Heart right ventricle (tissue), 16 donors: ENCODE measurements at regions not wholly inside any gene's neighbourhood (a gene's known extent, or its start where the extent isn't known, plus 50 kb on each side); places are given as distances from the start of the nearest gene placed in this dataset.

Experiments used
- ATAC-seq, 8 donors: fragments of 200-7000 bp; cut with Tn5 transposase; one replicate each; pipeline ENCODE4 v1.9.1; 2020; ENCODE audit warnings: mild to moderate bottlenecking in 8 of 8, moderate library complexity in 8 of 8, moderate number of reproducible peaks in 1 of 8
- DNase-seq, 2 donors: peaks; one replicate each; pipeline ENCODE4 v3.0.0-alpha.2; 2020
- H3K27ac ChIP-seq, 10 donors: fragments of 200-600 bp; sonication (generic) in 2 of 10; one replicate each; pipeline versions ENCODE4 v1.5.0 to v1.8.0; 2020 to 2022; ENCODE audit warnings: mild to moderate bottlenecking in 3 of 10
- H3K27me3 ChIP-seq, 7 donors: fragments of 200-600 bp; one replicate each; pipeline ENCODE4 v1.8.0; 2021 to 2022; ENCODE audit warnings: mild to moderate bottlenecking in 2 of 7
- H3K36me3 ChIP-seq, 9 donors: fragments of 200-600 bp; sonication (generic) in 1 of 9; one replicate each; pipeline versions ENCODE4 v1.5.0 to v1.8.0; 2020 to 2022; ENCODE audit warnings: mild to moderate bottlenecking in 2 of 9
- H3K4me1 ChIP-seq, 9 donors: fragments of 200-600 bp; sonication (generic) in 1 of 9; one replicate each; pipeline versions ENCODE4 v1.5.0 to v1.8.0; 2020 to 2022; ENCODE audit warnings: mild to moderate bottlenecking in 4 of 9
- H3K4me3 ChIP-seq, 10 donors: fragments of 200-600 bp; sonication (generic) in 2 of 10; one replicate each; pipeline versions ENCODE4 v1.5.0 to v1.8.0; 2020 to 2022; ENCODE audit warnings: mild to moderate bottlenecking in 7 of 10, moderate library complexity in 2 of 10
- H3K9me3 ChIP-seq, 11 donors: fragments of 200-600 bp in 10 of 11; sonication (generic) in 2 of 11; one replicate each; pipeline versions ENCODE4 v1.5.0 to v1.8.0; 2013 to 2022; ENCODE audit warnings: mild to moderate bottlenecking in 2 of 11, control low read depth in 1 of 11, moderate library complexity in 1 of 11
- CTCF ChIP-seq, 9 donors: fragments of 200-600 bp; sonication (generic) in 2 of 9; IDR thresholded peaks; one replicate each; pipeline versions ENCODE4 v1.5.0 to v1.8.0; 2021 to 2022; ENCODE audit warnings: antibody characterized with exemption in 9 of 9, mild to moderate bottlenecking in 5 of 9, moderate library complexity in 1 of 9
- WGBS, 2 donors: extraction: QIAGEN DNeasy Blood & Tissue Kit; methylation state at CpG; one replicate each; pipeline ENCODE4 v1.1.7; 2013; ENCODE audit warnings: inconsistent platforms in 1 of 2; 5-methylcytosine and 5-hydroxymethylcytosine counted together
- intact Hi-C, 10 donors: fragments of 100-400 bp; cut with DNase I; formaldehyde crosslinking; loops; one replicate each; pipeline versions ENCODE4 v1.11.1 to v1.14.2; 2022
- donor health status: Arrhythmogenic right ventricular cardiomyopathy.
- donor health status: ischemic (EF 13 %, LVEDD 7.1; RV severe dilation, severe dysfunction).
- donor health status: healthy with polysubstance abuse.
- donor health status: DM: no; HTN: yes; CAD: no.
- donor health status: DM: no; HTN: no; CAD: no.
- donor health status: ischemic (EF 25% LVEDD 6.9; RV normal size, moderate dysfunction).
- donor health status: ischemic (EF 25% LVEDD 5.7; RV mildly dilated, moderate dysfunction).
- donor health status: healthy.
- donor health status: DM: yes; HTN: yes; CAD: no.
- donor health status: Ischemic cardiomyopathy.
- donor health status: ischemic (EF 35%, LVEDD 5.7; RV mildly dilated, moderate dysfunction).
- donor health status: nonischemic (EF 11% LVEDD 7.7; RV severe dilation, severe dysfunction).
- donor health status: DM: yes; HTN: yes; CAD: no.
- donor health status: PGD.
- donor health status: ischemic (EF 29% LVEDD 5.4; RV normal size, mild dysfunction).
- donor health status: nonischemic (EF 23%, LVEDD 6.1; RV moderate dilation, normal function).

GRCh38 chr2:163066085-163066484 lies 227.5 kb upstream of the KCNH7 start:
- no peak overlapping the region for H3K27ac ChIP-seq
- H3K27me3 ChIP-seq: no peaks in the 10 kb centered on the region
- H3K4me3 ChIP-seq: no peak overlapping the region
- peaks cover 0 to 3% (median 0%) of the 10 kb centered on the region in 11 donors for H3K9me3 ChIP-seq
- no peaks in the 10 kb centered on the region for H3K4me1 ChIP-seq
- TF ChIP-seq CTCF (IDR thresholded peaks at IDR 0.05): no peak
- H3K36me3 ChIP-seq: no peaks in the 10 kb centered on the region
- ATAC-seq (no peak), DNase-seq (no peak)
- intact Hi-C loops: no loop called here

- Histone ChIP-seq H3K4me3 (no peak overlapping the region), H3K27me3 (no peaks in the 10 kb centered on the region), H3K36me3 (no peaks in the 10 kb centered on the region), H3K27ac (no peak overlapping the region), H3K9me3 (peaks cover 0 to 3% (median 0%) of the 10 kb centered on the region in 11 donors), H3K4me1 (no peaks in the 10 kb centered on the region)
- DNase-seq (no peak), ATAC-seq (no peak)
- TF ChIP-seq CTCF (IDR thresholded peaks at IDR 0.05): no peak
- WGBS, 2 donors: 73 to 78% methylated on average over 3 of the region's 3 CpGs
- intact Hi-C loops: no loop called here
Measured at GRCh38 chr2:163062524-163062923, 224.0 kb upstream of the KCNH7 start.

- intact Hi-C loops: no loop called here
- ATAC-seq (no peak), DNase-seq (no peak)
- Histone ChIP-seq H3K27ac (no peak overlapping the region), H3K4me3 (no peak overlapping the region), H3K27me3 (no peaks in the 10 kb centered on the region), H3K36me3 (no peaks in the 10 kb centered on the region), H3K4me1 (no peaks in the 10 kb centered on the region), H3K9me3 (peaks cover 0 to 4% (median 0%) of the 10 kb centered on the region in 11 donors)
- TF ChIP-seq CTCF (IDR thresholded peaks at IDR 0.05): no peak
- 83 to 85% methylated on average over 2 of the region's 2 CpGs for WGBS, 2 donors
Measured at GRCh38 chr2:163046615-163047014, 208.0 kb upstream of the KCNH7 start.

- Histone ChIP-seq H3K27me3 (no peaks in the 10 kb centered on the region), H3K36me3 (no peaks in the 10 kb centered on the region), H3K9me3 (peaks cover 0 to 4% (median 0%) of the 10 kb centered on the region in 11 donors), H3K27ac (no peak overlapping the region), H3K4me3 (no peak overlapping the region), H3K4me1 (no peaks in the 10 kb centered on the region)
- 43 to 46% methylated on average over 2 of the region's 2 CpGs for WGBS, 2 donors
- ATAC-seq: no peak
- intact Hi-C loops: no loop called here
- no peak for DNase-seq
- TF ChIP-seq CTCF (IDR thresholded peaks at IDR 0.05): no peak
Measured at GRCh38 chr2:163045830-163046229, 207.3 kb upstream of the KCNH7 start.

- H3K27me3 ChIP-seq: no peaks in the 10 kb centered on the region
- TF ChIP-seq CTCF (IDR thresholded peaks at IDR 0.05): no peak
- 69 to 70% methylated on average over 3 of the region's 3 CpGs for whole genome bisulfite sequencing, 2 donors
- H3K27ac ChIP-seq: no peak overlapping the region
- H3K36me3 ChIP-seq: no peaks in the 10 kb centered on the region
- no peak for ATAC-seq
- intact Hi-C loops: no loop called here
- H3K9me3 ChIP-seq: peaks cover 0 to 2% (median 0%) of the 10 kb centered on the region in 11 donors
- no peak overlapping the region for H3K4me3 ChIP-seq
- no peaks in the 10 kb centered on the region for H3K4me1 ChIP-seq
- no peak for DNase-seq
Measured at GRCh38 chr2:163044114-163044513, 205.5 kb upstream of the KCNH7 start.
